Middle frontal gyrus (tissue), 1 donor: ENCODE measurements at regions not wholly inside any gene's neighbourhood (a gene's known extent, or its start where the extent isn't known, plus 50 kb on each side); places are given as distances from the start of the nearest gene placed in this dataset.
"Not testable (repeated sequence)": the region's sequence is repeated elsewhere in the genome, so short reads cannot be mapped to it uniquely, and the experiment has no call there.

Experiments used
- DNase-seq: peaks from one replicate; pipeline ENCODE4 v3.0.0-alpha.2; 2015; ENCODE audit warnings: low spot score; ENCODE audit errors: extremely low spot score

DNA sequence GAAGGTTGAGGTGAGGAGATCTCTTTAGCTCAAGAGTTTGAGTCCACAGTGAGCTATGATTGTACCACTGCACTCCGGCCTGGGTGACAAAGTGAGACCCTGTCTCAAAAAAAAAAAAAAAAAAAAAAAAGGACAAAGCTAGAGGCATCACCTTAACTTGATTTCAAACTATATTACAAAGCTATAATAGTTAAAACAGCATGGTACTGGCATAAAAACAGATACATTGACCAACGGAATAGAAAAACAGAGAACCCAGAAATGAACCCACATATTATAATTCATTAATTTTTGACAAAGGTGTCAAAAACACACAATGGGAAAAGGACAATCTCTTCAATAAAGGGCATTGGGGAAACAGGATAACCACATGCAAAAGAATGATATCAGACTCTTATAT, 50.8 kb upstream of the MBOAT1 start:
- DNase-seq, result no peak

DNA sequence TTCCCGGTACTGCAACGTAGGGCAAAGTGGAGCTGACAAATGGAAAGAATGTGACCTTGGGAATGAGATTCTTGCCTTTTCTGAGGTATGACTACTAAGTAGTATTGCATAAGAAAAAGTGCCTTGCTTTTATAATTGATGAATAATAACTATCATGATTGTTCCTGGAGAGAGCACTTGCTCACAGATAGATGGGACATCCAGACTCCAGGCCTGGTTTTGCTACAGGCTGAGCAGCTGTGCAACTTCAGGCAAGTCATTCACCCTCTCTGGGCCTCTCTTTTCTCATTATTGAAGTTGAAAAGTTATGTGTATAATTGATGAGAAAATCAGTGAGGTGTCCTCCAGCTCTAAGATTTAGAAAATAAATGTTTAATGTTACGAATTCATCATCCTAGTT, 53.6 kb upstream of the MBOAT1 start:
- DNase-seq, result no peak

DNA sequence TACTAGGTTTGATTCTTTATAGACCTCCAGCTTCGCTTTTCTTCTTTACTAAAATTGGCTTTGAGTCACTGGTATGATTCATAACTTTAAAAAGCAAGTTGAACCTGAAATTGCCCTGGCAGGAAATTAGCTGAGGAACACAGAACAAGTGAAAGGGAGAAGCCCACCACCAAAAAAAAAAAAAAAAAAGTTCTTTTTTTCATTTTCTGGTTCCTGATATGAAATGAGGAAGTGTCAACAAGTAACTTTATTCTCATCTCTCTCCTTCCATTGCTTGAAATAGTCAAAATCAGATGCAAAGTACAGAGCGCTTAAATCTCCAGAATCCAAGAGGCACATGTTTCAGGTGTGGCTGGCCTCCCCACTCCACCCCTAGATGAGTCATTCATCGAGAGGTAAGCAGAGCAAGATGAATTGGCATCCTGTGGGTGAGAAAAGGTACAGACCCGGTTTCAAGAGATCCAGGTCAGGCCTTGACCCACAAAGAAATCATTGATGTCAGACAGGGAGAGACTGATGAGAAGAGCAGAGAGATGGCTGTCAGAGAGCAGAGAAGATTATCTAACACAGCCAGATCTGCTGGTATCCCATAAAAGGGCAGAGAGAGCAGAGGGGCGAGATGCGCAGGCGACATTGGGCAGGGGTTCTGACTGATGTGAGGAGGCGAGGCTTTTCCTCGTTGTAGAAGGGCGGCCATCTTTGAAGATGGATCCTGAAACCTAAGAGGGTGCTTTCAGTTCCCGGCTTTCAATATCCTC, 54.8 kb upstream of the MBOAT1 start:
- DNase-seq, result no peak

DNA sequence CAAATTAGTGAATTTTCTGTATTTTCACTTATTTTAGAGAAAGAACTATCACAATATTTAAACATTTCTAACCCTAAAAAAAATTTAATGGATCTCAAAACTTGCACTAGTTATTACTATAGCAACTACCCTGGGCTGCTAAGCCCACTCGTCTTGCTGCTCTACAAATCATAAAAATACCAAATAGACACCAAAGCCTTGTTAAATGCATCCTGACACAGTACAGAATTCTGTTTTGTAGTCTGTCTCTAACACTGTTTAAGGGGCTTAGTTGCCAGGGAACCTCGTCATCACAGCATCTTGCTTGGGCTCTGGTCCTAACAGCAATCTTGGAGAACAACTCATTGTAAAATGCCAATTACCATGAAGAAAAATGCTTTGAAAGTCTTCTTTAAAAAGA, 56.9 kb upstream of the MBOAT1 start:
- DNase-seq, result no peak

DNA sequence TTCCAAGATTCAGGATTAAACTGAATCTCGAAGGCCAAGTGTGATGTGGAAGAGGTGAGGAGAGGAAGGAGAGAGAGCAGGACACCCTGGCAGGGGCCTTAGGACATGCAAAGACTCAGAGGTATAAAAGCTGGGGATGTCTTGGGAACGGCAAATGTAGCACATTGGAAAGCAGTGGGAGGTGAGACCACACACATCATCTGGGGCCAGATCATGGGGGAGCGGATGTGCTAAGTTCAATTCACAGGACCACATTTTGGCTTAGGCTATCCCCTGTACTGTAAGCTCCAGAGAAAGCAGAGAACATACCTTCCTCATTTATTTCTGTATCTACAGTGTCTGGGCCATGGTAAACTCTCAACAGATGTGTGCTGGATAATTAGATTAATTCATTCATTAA, 59.5 kb upstream of the MBOAT1 start:
- DNase-seq, result no peak

DNA sequence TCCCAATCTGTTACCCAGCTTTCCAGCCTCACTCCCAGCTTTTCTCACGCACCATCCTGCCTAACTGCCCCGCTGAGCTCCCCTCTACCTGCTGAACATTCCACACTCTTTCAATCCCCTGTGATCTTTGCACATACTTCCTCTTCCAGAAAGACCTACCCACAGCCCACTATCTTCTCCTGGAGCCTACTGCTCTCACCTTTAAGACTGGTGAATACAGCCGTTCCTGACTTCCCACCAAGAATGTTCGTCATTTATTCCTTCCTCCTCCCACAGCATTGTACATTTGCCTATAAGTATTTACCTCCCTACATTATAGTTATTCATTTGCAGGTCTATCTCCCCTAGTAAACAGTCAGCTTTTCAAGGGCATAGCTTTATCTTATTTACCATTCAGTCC, 61.9 kb upstream of the MBOAT1 start:
- DNase-seq, result no peak

DNA sequence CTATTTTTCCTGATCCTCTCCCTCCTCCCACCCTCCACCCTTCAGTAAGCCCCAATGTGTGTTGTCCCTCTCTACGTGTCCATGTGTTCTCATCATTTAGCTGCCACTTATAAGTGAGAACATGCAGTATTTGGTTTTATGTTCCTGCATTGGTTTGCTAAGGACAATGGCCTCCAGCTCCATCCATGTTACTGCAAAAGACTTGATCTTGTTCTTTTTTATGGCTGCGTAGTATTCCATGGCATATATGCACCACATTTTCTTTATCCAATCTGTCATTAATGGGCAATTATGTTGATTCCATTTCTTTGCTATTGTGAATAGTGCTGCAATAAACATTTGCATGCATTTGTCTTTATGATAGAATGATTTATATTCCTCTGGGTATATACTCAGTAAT, 63.6 kb upstream of the MBOAT1 start:
- not testable (repeated sequence) for DNase-seq

DNA sequence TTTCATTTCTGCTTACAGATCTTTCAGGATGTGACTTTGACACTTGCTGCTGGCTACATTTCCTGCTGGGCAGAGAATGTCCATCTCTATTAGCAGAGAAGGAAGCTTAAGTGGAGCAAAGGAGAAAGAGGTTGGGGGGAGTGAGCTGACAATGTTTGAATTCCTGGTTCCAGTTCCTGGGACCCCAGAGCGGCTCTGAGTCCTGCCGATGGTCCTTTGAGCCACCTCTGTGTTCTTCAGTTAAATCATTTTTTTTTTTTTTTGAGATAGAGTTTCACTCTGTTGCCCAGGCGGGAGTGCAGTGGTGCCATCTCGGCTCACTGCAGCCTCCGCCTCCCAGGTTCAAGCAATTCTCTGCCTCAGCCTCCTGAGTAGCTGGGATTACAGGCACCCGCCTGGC, 65.5 kb upstream of the MBOAT1 start:
- DNase-seq, result not testable (repeated sequence)

DNA sequence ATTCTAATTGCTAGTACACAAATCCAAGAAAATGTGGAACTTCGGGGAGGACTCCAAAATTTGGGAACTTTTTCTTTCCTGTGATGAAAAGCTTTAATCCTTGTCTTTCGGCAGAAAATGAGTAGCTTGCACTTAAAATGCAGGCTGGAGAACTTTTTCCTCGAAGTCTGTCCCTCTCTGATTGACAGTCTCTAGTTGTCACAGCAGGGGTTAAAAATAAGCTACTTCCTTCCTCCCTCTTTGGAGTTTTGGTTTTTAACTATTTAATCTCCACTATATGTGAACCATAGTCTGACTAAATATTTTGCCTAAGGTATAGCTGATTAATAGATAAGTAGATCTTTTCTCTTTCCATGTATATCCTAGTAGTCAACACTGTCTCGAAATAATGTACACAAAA, 66.8 kb upstream of the MBOAT1 start:
- no peak for DNase-seq

DNA sequence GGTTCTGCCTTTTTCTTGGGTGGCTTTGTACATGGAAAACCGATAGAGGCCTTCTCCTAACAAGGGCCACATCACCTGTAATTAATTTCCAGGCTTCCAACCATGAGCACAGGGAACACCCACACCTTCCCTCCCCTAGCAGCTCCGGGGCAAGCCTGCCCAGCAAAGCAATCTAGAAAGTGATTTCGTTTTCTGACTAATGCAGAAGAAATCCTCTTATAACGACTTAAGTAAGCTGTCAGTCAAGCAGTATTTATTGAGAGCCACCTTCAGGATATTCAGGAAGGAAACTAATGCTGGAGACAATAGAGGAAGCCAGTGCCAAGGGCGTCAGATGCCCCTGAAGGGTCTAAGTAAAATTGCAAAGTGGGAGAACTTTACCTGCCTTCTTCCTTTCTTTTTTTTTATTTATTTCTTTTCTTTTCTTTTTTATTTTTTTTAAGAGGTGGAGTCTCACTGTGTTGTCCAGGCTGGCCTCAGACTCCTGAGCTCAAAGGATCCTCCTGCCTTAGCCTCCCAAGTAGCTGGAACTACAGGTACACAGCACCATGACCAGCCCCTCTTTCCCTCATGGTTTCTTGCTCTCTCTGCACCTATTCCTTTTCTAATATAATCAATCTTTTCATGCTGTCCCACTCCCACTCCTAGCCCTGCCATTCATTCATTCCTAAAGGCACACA, 67.5 kb upstream of the MBOAT1 start:
- DNase-seq, result no peak

DNA sequence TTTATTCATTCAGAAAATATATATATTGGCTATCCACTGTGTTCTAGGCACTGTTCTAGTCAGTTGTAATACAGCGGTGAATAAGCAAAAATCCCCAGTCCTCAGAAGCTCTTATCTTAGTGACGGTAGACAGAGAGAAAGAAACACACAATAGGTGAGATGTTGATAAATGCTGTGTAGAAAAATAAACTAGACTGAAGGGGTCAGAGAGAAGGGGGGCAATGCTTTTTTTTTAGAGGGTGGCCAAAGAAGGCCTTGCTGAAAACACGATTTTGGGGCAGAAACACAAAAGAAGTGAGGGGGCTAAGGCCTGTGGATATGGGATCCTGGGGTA, 68.0 kb upstream of the MBOAT1 start:
- DNase-seq, result no peak

DNA sequence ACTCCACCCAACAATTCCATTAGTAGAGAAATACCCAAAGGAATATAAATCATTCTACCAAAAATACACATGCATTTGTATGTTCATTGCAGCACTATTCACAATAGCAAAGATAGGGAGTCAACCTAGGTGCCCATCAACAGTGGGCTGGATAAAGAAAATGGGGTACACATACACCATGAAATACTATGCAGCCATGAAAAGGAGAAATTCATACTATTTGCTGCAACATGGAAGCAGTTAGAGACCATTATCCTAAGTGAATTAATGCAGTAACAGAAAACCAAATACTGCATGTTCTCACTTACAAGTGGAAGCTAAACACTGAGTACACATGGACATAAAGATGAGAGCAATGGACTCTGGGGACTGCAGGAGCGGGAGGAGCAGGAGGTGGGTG, 72.4 kb upstream of the MBOAT1 start:
- no peak for DNase-seq

DNA sequence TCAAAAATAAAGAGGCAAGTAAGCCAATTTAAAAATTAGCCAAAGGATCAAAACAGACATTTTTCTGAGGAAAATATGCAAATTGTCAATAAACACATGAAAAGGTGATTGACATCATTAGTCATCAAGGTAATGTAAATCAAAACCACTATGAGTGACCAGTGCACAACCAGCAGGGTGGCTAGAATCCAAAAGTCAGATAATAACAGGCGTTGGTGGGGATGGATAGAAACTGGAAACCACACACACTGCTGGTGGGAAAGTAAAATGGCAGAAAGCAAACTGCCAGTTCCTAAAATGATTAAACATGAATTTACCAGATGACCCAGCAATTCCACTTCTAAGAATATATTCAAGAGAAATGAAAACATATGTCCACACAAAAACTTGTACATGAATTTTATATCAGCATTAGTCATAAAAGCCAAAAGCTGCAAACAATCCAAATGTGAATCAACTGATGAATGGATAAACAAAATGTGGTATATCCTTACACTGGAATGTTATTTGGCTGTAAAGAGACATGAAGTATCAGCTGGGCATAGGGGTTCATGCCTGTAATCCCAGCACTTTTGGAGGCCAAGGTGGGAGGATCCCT, 74.8 kb upstream of the MBOAT1 start:
- no peak for DNase-seq

DNA sequence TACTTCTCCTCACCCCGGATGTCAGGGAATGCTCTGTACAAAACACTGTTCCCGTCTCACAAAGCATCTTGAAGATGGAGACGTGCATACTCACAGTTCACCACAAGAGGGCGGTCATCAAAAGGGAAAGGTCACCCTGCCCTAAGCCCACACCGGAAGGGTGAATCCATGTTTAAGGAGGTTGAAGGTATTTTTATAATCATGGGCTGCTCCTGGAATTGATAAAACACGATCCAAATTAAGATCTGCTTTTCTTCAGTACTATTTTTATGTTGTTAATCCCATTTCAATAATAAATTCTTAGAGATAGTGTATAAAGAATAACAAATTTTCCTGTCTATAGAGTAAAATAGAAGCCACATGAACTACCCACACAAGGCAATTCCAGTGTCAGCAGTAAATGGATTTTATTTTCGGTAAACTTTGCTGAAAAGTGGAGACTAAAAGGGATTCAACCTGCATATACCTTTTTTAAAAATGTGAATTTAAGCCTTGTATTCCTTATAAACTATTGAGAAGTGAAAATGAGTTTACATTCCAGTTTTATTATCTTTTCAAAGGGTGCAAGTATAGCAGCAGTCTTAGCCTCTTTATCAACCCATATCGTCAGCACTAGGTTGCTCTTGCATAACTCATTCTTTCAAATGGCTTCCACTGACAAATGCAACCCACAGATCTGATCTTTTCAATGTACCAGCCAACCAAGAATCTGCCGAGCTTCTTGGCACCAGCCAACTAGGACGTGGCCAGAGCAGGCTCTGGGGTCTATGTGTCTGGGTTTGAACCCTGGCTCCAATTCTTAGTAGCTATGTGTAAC, 79.7 kb upstream of the MBOAT1 start:
- DNase-seq, result peak; percentile 57

DNA sequence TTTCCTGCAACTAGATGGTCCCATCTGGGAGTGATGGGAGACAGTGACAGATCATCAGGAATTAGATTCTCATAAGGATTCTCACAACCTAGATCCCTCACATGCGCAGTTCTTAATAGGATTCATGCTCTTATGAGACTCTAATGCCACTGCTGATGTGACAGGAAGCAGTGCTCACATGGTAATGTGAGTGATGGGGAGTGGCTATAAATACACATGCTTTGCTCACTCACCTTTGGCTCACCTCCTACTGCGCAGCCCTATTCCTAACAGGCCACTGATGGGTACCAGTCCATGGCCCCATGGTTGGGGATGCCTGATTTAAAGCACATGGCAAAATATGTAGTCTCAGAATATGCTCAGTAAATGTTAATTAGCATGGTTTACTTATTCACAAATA, 80.6 kb upstream of the MBOAT1 start:
- DNase-seq, result no peak

DNA sequence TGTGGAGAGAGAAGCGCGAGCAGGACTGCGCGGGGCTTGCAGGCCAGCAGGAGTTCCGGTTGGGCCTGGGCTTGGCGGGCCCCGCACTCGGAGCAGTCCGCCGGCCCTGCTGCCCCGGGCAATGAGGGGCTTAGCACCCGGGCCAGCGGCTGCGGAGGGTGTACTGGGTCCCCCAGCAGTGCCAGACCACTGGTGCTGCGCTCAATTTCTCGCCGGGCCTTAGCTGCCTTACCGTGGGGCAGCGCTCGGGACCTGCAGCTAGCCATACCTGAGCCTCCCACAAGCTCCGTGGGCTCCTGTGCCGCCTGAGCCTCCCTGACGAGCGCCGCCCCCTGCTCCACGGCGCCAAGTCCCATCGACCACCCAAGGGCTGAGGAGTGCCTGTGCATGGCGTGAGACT, 89.0 kb upstream of the MBOAT1 start:
- no peak for DNase-seq

DNA sequence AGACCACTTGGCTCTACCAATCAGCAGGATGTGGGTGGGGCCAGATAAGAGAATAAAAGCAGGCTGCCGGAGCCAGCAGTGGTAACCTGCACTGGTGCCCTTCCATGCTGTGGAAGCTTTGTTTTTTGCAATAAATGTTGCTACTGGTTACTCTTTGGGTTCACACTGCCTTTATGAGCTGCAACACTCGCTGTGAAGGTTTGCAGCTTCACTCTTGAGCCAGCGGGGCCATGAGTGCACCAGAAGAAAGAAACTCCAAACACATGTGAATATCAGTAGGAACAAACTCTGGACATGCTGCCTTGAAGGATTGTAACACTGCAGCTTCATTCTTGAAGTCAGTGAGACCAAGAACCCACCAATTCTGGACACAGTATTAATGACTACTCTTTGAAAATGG, 89.9 kb upstream of the MBOAT1 start:
- DNase-seq, result no peak

DNA sequence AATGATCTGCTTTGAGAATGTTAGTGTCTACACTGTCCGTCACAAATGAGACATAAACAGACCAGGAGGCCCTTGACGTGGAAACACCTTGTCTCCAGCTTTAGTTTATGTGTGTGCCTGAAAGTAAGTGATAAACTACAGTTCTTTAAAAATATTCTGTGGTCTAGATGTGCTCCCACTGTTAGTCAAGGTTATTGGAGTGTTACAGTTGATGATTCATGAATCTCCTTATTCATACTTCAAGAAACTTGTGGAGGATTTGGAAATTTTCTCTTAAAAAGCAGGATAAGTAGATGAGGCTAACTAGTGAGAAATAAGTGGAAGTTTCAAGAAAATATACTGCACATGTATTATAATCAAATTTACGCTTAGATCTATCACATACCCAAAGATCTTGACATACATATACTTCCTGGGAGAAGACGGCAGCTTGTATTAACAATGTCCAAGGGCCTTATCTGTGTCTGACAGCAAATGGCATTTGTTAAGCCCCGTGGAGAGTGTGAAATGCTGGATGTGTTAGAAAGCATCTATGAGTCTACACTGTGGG, 90.5 kb upstream of the MBOAT1 start:
- no peak for DNase-seq

DNA sequence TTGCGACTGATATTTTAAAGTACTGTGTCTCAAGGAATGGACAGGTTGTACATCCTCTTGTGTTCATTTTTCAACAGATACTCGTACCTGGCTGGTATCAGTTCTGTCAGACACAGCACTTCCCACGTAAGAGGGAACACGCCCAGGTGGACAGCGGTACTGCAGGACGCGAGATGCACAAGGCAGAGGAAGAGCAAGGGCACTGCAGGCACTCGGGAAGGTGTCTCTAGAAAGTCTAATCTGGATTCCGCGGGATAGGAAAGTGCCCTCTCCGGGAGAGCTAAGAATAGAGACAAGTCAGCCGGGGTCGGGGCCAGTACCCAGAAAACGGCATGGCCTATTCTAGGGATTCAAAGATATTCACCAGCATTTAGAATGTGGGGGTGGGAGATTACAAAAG, 94.2 kb upstream of the MBOAT1 start:
- no peak for DNase-seq

DNA sequence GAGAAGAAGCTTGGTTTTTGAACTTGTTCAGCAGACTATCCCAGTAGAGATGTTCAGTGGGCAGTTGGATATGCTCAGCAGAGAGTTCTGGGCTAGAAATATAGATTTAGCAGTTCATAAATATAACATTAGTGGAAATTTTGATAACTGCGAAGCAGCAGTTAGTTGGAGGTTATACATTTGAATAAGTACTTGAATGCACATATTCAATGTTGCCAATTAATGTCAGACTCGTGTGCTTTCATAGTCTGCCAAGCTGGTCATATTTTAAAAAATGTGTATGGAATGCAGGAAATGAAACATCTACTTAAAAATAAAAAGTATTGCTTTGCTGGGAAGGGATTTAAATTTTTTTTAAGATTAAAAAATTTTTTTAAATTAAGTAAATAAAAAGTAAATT, 92.5 kb upstream of the E2F3 start:
- DNase-seq, result no peak

DNA sequence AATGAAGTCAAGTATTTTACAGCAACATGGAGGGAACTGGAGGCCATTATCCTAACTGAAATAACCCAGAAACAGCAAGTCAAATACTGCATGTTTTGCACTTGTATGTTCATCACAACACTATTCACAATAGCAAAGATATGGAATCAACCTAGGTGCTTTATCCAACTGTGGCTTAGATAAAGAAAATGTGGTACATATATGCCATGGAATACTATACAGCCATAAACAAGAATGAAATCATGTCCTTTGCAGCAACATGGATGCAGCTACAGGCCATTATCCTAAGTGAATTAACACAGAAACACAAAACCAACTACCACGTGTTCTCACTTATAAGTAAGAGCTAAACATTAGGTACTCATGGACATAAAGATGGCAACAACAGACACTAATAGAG, 91.5 kb upstream of the E2F3 start:
- no peak for DNase-seq

DNA sequence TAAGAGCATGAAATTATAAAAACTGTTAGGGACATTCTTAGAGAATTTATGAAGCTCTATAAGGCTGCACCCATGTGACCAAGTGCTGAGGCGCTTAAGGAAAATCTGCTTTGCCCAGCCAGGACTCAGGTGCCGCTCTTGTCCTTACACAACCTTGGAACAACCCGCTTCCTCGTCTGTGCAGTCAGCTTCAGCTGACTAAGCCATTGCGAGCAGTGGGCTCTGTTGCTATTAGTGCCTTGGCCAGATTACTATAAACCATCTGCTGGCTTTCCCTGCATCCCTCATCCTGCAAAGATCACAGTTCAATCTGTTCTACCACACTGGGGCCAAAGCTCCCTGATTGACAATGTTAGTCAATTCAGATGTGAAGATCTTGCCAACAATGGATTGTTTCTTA, 89.1 kb upstream of the E2F3 start:
- DNase-seq, result no peak
